Epithelial cell of proximal tubule (primary cell): ENCODE measurements at regions not wholly inside any gene's neighbourhood (a gene's known extent, or its start where the extent isn't known, plus 50 kb on each side); places are given as distances from the start of the nearest gene placed in this dataset.

Experiments
- DNase-seq: peaks from one replicate; pipeline ENCODE4 v3.0.0-alpha.2; 2011; ENCODE audit warnings: low read depth
- H3K4me3 ChIP-seq: 2 replicates; pipeline ENCODE4 v1.5.1; 2011; ENCODE audit warnings: low read depth, mild to moderate bottlenecking, low read length
- TF ChIP-seq, protein P1 (sequence below): conservative IDR thresholded peaks from 2 replicates; pipeline ENCODE4 v1.5.1; 2012; ENCODE audit warnings: low read depth, mild to moderate bottlenecking, low read length

DNA sequence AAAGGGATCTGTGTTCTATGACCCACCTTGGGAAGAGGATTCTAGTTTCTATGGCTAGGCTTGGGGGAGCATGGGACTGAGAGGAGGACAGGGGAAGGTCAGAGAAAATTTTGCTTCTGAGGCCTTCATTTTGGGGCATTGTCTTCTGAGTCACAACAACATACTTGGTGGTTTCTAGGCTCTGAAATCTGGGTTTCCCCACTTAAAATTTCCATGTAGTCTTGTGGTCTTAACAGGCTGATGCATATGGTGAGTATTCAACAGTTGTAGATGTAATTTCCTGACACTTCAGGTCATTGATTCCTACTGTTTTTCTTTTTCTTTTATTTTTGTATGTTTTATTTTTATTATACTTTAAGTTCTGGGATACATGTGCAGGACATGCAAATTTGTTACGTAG is 88.5 kb downstream of the ANKRD7 start:
- H3K4me3 ChIP-seq: no peak overlapping the region
- TF ChIP-seq, protein P1, sequence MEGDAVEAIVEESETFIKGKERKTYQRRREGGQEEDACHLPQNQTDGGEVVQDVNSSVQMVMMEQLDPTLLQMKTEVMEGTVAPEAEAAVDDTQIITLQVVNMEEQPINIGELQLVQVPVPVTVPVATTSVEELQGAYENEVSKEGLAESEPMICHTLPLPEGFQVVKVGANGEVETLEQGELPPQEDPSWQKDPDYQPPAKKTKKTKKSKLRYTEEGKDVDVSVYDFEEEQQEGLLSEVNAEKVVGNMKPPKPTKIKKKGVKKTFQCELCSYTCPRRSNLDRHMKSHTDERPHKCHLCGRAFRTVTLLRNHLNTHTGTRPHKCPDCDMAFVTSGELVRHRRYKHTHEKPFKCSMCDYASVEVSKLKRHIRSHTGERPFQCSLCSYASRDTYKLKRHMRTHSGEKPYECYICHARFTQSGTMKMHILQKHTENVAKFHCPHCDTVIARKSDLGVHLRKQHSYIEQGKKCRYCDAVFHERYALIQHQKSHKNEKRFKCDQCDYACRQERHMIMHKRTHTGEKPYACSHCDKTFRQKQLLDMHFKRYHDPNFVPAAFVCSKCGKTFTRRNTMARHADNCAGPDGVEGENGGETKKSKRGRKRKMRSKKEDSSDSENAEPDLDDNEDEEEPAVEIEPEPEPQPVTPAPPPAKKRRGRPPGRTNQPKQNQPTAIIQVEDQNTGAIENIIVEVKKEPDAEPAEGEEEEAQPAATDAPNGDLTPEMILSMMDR: no peak

DNA sequence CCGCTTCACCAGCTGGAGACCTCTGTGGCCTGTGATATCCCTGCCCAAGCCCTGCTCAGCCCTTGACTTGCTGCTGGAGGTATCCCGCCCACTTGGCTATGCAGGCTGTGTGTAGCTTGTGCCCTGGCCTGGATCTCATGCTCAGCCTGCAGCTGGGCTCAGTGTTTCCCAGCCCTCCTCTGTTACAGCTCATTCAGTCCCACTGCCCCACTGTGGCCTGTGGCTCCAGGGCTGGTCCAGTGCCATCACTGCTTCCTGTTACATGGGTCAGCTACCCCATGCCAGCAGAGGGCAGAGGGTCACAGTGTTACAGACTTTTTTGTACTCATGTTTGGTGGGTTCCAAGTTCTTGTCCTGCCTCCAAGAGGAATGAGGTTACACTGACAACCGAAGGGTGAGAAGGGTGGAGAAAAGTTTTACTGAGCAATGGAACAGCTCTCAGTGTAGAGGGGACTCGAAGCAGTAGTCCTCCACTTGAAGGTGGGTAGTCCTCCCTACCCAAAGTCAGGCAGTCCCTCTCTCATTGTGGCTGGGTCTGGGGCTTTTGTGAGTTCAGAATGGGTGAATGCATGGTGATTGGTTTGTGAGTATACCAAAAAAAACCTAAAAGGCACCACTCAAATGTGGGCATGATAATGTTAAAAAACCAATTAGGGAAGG is 100.4 kb downstream of the ANKRD7 start:
- DNase-seq: no peak
- H3K4me3 ChIP-seq: no peak overlapping the region
- TF ChIP-seq, protein P1: no peak

More for the DNA sequence above, 88.5 kb downstream of the ANKRD7 start:
- no peak for DNase-seq

DNA sequence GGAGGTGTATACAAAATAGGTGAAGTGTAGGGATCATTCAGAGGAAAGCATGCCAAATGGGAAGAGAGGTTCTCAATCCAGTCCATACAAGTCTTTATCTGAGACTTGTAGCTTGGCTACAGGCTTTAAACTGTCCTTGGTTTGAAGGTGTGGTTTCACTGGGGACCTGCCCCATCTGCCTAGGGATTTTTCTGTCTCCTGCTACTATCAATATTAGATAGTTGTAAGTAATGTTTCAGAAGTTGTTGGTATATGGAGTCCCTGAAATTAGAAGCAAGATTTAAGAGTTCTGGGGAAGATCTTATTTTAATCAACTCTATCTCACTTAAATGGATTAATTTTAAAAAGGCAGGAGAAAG is 100.9 kb downstream of the ANKRD7 start:
- no peak overlapping the region for H3K4me3 ChIP-seq
- DNase-seq: no peak
- TF ChIP-seq, protein P1: no peak

DNA sequence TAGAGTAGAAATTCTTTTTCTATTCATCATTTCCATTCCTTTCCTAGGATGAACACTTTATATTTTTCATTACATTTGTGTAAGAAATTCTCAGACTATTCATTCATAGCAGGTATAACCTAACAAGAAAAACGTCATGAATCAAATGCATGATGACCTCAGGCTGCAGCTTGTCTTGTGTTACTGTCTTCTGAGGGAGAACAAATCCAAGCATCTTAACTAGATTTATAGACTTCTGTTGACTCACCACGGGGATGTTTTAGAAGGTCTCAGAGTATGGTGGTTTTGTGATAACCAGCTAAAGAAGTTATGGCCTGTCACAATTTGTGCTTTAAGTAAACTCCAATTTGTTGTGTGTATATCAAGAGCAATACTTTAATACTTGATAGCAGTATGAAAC is 102.7 kb downstream of the ANKRD7 start:
- H3K4me3 ChIP-seq: no peak overlapping the region
- TF ChIP-seq, protein P1: no peak
- DNase-seq: no peak

DNA sequence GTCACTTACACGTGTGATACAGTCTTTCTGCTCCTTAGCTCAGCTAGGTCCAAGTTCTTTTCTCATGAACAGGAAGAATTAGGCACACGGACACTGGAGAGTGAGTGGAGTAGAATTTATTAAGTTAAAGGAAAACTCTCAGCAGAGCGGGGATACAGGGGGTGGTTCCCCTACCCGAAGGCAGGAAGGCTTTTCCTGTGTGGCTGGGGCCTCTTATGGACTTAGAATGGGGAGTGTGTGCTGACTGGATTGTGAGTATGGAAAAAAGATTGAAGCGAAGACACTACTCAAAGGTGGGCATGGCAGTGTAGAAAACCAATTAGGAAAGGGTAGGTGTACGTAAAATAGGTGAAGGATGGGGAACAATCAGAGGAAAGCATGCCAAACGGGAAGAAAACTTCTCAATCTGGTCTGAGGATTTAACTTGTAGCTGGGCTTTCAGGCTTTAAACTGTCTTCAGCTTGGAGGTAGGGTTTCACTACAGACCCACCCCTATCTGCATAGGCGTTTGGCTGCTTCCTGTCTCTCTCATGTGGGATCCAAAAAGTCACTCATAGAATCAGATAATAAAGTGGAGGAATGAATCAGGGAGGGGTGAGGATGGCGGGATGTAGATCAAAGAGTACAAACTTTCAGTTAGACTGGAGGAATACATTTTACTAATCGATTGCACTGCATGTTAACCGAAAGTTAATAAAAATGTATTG is 104.2 kb downstream of the ANKRD7 start:
- no peak for DNase-seq
- H3K4me3 ChIP-seq: no peak overlapping the region
- TF ChIP-seq, protein P1: no peak

DNA sequence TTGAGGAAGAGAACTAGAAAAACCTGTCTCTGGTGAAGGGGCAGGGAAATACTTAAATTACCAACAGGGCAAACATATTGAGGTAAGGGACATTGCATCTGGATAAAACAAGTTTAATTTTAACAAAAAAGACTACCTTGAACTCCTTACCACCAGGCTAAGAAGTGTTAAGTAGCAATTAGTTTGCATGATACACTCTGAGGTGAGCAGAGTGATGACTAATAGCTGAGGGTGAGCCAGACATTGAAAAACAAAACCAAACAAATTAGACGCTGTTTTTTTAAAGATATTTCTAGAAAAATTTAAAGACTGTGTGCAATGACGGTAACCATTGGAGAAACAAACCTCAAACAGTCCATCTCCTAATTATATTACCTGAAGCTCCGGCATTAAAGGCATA is 105.9 kb downstream of the ANKRD7 start:
- H3K4me3 ChIP-seq: no peak overlapping the region
- DNase-seq: no peak
- TF ChIP-seq, protein P1: no peak

DNA sequence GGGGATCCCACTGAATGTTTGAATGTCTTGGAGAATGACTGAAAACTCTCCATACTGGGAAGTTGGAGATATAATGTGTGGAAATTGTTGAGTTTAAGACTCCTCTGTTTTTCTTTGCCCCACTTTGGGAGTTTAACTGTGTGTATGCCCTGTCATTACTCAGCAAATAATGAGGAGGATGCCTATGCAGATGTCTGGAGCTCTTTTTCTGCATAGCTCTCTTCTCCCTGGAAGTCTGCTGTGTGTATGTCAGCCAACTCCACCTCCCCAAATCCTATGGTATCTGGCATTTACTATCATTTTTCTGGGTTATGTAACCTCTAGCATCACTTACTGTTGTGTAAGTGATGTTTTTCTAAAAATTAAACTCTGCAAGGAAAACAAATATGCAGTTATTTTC is 122.2 kb downstream of the ANKRD7 start:
- TF ChIP-seq, protein P1: no peak
- no peak for DNase-seq
- no peak overlapping the region for H3K4me3 ChIP-seq
